GM23338 (cell line): ENCODE measurements at regions not wholly inside any gene's neighbourhood (a gene's known extent, or its start where the extent isn't known, plus 50 kb on each side); places are given as distances from the start of the nearest gene placed in this dataset.

ENCODE experiments used
- ATAC-seq: fragments of 200-7000 bp; cut with Tn5 transposase; 3 replicates; pipeline ENCODE4 v1.9.1; 2020
- DNase-seq: peaks from one replicate; pipeline ENCODE4 v3.0.0-alpha.2; 2015; ENCODE audit warnings: low spot score
- H2AFZ ChIP-seq: fragments of 200-600 bp; sonication (generic); 2 replicates; pipeline ENCODE4 v1.8.0; 2016; ENCODE audit warnings: antibody characterized with exemption, mild to moderate bottlenecking, moderate library complexity
- H3F3A ChIP-seq: fragments of 200-600 bp; sonication (generic); replicated peaks from 2 replicates; pipeline ENCODE4 v1.8.0; 2017; ENCODE audit warnings: antibody characterized with exemption, mixed run types, low read depth
- H3K27ac ChIP-seq: fragments of 200-600 bp; sonication (generic); 2 replicates; pipeline ENCODE4 v1.6.1; 2016; ENCODE audit warnings: low read depth
- H3K27me3 ChIP-seq: fragments of 200-600 bp; sonication (generic); 2 replicates; pipeline ENCODE4 v1.8.0; 2016; ENCODE audit warnings: mild to moderate bottlenecking, mixed run types, moderate library complexity; ENCODE audit not compliant: insufficient read depth
- H3K36me3 ChIP-seq: fragments of 200-600 bp; sonication (generic); 2 replicates; pipeline ENCODE4 v1.8.0; 2016; ENCODE audit warnings: mild to moderate bottlenecking; ENCODE audit not compliant: insufficient read depth
- H3K4me1 ChIP-seq: fragments of 200-600 bp; sonication (generic); 2 replicates; pipeline ENCODE4 v1.8.0; 2016; ENCODE audit warnings: mild to moderate bottlenecking, moderate library complexity; ENCODE audit not compliant: insufficient read depth
- H3K4me2 ChIP-seq: fragments of 200-600 bp; sonication (generic); 2 replicates; pipeline ENCODE4 v1.7.1; 2017; ENCODE audit warnings: mixed run types
- H3K4me3 ChIP-seq: fragments of 200-600 bp; sonication (generic); 2 replicates; pipeline ENCODE4 v1.6.1; 2016; ENCODE audit warnings: mixed run types
- H3K79me2 ChIP-seq: fragments of 200-600 bp; sonication (generic); replicated peaks from 2 replicates; pipeline ENCODE4 v1.8.0; 2017; ENCODE audit warnings: mild to moderate bottlenecking; ENCODE audit not compliant: insufficient read depth
- H3K9me2 ChIP-seq: fragments of 200-600 bp; sonication (generic); 2 replicates; pipeline ENCODE4 v1.8.0; 2017; ENCODE audit not compliant: insufficient read depth
- H4K20me1 ChIP-seq: fragments of 200-600 bp; sonication (generic); replicated peaks from 2 replicates; pipeline ENCODE4 v1.8.0; 2017; ENCODE audit warnings: mild to moderate bottlenecking; ENCODE audit not compliant: insufficient read depth
- H3K27ac Mint-ChIP-seq: 2 replicates; pipeline ENCODE4 v1.8.0; 2020; ENCODE audit warnings: inconsistent platforms, mild to moderate bottlenecking, moderate library complexity, mixed read lengths
- H3K27me3 Mint-ChIP-seq: 3 replicates; pipeline ENCODE4 v1.8.0; 2022; ENCODE audit warnings: low read depth, mild to moderate bottlenecking, moderate library complexity, mixed read lengths, inconsistent platforms; ENCODE audit not compliant: insufficient read depth, poor library complexity
- H3K36me3 Mint-ChIP-seq: 3 replicates; pipeline ENCODE4 v1.8.0; 2021; ENCODE audit warnings: low read depth, mild to moderate bottlenecking, inconsistent platforms, moderate library complexity, mixed read lengths
- H3K4me1 Mint-ChIP-seq: 3 replicates; pipeline ENCODE4 v1.8.0; 2020; ENCODE audit warnings: mild to moderate bottlenecking, inconsistent platforms, mixed read lengths
- H3K4me3 Mint-ChIP-seq: 3 replicates; pipeline ENCODE4 v1.8.0; 2021; ENCODE audit warnings: moderate library complexity, mild to moderate bottlenecking, inconsistent platforms, mixed read lengths
- H3K9me3 Mint-ChIP-seq: 3 replicates; pipeline ENCODE4 v1.8.0; 2020; ENCODE audit warnings: moderate library complexity, mild to moderate bottlenecking, inconsistent platforms, mixed read lengths
- EZH2 ChIP-seq: fragments of 200-600 bp; sonication (generic); IDR thresholded peaks from one replicate; pipeline ENCODE4 v1.8.0; 2017; ENCODE audit warnings: antibody characterized with exemption, mild to moderate bottlenecking, low read depth; ENCODE audit not compliant: unreplicated experiment
- EZH2phosphoT487 ChIP-seq: fragments of 200-600 bp; sonication (generic); IDR thresholded peaks from one replicate; pipeline ENCODE4 v1.8.1; 2018; ENCODE audit warnings: antibody characterized with exemption; ENCODE audit not compliant: unreplicated experiment
- JUNB ChIP-seq: IDR thresholded peaks from one replicate; pipeline ENCODE4 v1.6.1; 2016; ENCODE audit warnings: antibody characterized with exemption; ENCODE audit not compliant: unreplicated experiment
- NANOG ChIP-seq: IDR thresholded peaks from 2 replicates; pipeline ENCODE4 v1.6.1; 2016; ENCODE audit warnings: antibody characterized with exemption, borderline replicate concordance
- TF ChIP-seq, protein P1 (sequence below), 2 experiments: fragments of 200-600 bp in 1 of 2; sonication (generic) in 1 of 2; conservative IDR thresholded peaks; 2 replicates each; pipeline versions ENCODE4 v1.5.1 to v1.6.1; 2016 to 2017; ENCODE audit warnings: antibody characterized with exemption in 2 of 2, low read depth in 2 of 2, mild to moderate bottlenecking in 2 of 2, moderate library complexity in 1 of 2
- TF ChIP-seq, protein P2 (sequence below): IDR thresholded peaks from one replicate; pipeline ENCODE4 v1.6.1; 2018; ENCODE audit warnings: antibody characterized with exemption; ENCODE audit not compliant: unreplicated experiment
- TF ChIP-seq, protein P3 (sequence below): fragments of 250-450 bp; sonication (Bioruptor Pico); IDR thresholded peaks from 2 replicates; pipeline ENCODE4 v1.5.0; 2020; ENCODE audit warnings: mild to moderate bottlenecking, moderate library complexity

DNA sequence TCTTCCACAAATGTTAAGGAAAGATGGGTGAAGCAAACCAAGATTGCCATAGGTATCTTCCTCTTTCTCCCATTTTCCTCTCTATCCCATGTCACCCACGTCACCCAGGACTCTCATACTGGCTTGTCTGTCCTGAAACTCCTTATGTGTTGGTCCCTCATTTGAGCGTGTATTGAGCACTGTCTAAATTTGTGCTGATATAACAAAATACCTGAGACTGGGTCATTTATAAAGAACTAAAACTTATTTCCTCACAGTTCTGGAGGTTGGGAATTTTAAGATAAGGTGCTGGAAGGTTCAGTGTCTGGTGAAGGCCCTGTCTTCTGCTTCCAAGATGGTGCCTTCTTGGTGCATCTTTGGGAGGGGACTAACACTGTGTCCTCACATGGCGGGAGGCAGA is 186.9 kb upstream of the SLC24A5 start:
- H3K4me3 Mint-ChIP-seq = no peak overlapping the region
- no peak for ATAC-seq

More for the DNA sequence above, 186.9 kb upstream of the SLC24A5 start:
- Mint-ChIP-seq H3K4me1 (peaks cover 6% of the 10 kb centered on the region; the same call in 2 of the 3 replicates), H3K27ac (no peak overlapping the region), H3K9me3 (no peaks in the 10 kb centered on the region), H3K27me3 (no peaks in the 10 kb centered on the region), H3K36me3 (no peaks in the 10 kb centered on the region)
- H3K36me3 ChIP-seq = no peaks in the 10 kb centered on the region
- no peak overlapping the region for H2AFZ ChIP-seq
- peaks cover 4% of the 10 kb centered on the region; the same call in 1 of the 2 replicates for H3K9me2 ChIP-seq
- no peaks in the 10 kb centered on the region for H3F3A ChIP-seq
- H3K27me3 ChIP-seq = no peaks in the 10 kb centered on the region
- DNase-seq = no peak
- no peaks in the 10 kb centered on the region for H3K4me1 ChIP-seq
- TF ChIP-seq, protein P1, sequence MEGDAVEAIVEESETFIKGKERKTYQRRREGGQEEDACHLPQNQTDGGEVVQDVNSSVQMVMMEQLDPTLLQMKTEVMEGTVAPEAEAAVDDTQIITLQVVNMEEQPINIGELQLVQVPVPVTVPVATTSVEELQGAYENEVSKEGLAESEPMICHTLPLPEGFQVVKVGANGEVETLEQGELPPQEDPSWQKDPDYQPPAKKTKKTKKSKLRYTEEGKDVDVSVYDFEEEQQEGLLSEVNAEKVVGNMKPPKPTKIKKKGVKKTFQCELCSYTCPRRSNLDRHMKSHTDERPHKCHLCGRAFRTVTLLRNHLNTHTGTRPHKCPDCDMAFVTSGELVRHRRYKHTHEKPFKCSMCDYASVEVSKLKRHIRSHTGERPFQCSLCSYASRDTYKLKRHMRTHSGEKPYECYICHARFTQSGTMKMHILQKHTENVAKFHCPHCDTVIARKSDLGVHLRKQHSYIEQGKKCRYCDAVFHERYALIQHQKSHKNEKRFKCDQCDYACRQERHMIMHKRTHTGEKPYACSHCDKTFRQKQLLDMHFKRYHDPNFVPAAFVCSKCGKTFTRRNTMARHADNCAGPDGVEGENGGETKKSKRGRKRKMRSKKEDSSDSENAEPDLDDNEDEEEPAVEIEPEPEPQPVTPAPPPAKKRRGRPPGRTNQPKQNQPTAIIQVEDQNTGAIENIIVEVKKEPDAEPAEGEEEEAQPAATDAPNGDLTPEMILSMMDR (conservative IDR thresholded peaks at IDR 0.05; ENCODE audit: low read depth in 2 of 2) = no peak
- TF ChIP-seq NANOG (no peak), EZH2phosphoT487 (no peak), JUNB (no peak), EZH2 (no peak)
- TF ChIP-seq, protein P2, sequence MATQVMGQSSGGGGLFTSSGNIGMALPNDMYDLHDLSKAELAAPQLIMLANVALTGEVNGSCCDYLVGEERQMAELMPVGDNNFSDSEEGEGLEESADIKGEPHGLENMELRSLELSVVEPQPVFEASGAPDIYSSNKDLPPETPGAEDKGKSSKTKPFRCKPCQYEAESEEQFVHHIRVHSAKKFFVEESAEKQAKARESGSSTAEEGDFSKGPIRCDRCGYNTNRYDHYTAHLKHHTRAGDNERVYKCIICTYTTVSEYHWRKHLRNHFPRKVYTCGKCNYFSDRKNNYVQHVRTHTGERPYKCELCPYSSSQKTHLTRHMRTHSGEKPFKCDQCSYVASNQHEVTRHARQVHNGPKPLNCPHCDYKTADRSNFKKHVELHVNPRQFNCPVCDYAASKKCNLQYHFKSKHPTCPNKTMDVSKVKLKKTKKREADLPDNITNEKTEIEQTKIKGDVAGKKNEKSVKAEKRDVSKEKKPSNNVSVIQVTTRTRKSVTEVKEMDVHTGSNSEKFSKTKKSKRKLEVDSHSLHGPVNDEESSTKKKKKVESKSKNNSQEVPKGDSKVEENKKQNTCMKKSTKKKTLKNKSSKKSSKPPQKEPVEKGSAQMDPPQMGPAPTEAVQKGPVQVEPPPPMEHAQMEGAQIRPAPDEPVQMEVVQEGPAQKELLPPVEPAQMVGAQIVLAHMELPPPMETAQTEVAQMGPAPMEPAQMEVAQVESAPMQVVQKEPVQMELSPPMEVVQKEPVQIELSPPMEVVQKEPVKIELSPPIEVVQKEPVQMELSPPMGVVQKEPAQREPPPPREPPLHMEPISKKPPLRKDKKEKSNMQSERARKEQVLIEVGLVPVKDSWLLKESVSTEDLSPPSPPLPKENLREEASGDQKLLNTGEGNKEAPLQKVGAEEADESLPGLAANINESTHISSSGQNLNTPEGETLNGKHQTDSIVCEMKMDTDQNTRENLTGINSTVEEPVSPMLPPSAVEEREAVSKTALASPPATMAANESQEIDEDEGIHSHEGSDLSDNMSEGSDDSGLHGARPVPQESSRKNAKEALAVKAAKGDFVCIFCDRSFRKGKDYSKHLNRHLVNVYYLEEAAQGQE = no peak
- TF ChIP-seq, protein P3, sequence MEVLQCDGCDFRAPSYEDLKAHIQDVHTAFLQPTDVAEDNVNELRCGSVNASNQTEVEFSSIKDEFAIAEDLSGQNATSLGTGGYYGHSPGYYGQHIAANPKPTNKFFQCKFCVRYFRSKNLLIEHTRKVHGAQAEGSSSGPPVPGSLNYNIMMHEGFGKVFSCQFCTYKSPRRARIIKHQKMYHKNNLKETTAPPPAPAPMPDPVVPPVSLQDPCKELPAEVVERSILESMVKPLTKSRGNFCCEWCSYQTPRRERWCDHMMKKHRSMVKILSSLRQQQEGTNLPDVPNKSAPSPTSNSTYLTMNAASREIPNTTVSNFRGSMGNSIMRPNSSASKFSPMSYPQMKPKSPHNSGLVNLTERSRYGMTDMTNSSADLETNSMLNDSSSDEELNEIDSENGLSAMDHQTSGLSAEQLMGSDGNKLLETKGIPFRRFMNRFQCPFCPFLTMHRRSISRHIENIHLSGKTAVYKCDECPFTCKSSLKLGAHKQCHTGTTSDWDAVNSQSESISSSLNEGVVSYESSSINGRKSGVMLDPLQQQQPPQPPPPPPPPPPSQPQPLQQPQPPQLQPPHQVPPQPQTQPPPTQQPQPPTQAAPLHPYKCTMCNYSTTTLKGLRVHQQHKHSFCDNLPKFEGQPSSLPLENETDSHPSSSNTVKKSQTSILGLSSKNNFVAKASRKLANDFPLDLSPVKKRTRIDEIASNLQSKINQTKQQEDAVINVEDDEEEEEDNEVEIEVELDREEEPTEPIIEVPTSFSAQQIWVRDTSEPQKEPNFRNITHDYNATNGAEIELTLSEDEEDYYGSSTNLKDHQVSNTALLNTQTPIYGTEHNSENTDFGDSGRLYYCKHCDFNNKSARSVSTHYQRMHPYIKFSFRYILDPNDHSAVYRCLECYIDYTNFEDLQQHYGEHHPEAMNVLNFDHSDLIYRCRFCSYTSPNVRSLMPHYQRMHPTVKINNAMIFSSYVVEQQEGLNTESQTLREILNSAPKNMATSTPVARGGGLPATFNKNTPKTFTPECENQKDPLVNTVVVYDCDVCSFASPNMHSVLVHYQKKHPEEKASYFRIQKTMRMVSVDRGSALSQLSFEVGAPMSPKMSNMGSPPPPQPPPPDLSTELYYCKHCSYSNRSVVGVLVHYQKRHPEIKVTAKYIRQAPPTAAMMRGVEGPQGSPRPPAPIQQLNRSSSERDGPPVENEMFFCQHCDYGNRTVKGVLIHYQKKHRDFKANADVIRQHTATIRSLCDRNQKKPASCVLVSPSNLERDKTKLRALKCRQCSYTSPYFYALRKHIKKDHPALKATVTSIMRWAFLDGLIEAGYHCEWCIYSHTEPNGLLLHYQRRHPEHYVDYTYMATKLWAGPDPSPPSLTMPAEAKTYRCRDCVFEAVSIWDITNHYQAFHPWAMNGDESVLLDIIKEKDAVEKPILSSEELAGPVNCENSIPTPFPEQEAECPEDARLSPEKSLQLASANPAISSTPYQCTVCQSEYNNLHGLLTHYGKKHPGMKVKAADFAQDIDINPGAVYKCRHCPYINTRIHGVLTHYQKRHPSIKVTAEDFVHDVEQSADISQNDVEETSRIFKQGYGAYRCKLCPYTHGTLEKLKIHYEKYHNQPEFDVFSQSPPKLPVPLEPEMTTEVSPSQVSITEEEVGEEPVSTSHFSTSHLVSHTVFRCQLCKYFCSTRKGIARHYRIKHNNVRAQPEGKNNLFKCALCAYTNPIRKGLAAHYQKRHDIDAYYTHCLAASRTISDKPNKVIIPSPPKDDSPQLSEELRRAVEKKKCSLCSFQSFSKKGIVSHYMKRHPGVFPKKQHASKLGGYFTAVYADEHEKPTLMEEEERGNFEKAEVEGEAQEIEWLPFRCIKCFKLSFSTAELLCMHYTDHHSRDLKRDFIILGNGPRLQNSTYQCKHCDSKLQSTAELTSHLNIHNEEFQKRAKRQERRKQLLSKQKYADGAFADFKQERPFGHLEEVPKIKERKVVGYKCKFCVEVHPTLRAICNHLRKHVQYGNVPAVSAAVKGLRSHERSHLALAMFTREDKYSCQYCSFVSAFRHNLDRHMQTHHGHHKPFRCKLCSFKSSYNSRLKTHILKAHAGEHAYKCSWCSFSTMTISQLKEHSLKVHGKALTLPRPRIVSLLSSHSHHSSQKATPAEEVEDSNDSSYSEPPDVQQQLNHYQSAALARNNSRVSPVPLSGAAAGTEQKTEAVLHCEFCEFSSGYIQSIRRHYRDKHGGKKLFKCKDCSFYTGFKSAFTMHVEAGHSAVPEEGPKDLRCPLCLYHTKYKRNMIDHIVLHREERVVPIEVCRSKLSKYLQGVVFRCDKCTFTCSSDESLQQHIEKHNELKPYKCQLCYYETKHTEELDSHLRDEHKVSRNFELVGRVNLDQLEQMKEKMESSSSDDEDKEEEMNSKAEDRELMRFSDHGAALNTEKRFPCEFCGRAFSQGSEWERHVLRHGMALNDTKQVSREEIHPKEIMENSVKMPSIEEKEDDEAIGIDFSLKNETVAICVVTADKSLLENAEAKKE = no peak
- no peaks in the 10 kb centered on the region for H4K20me1 ChIP-seq
- no peak overlapping the region for H3K27ac ChIP-seq
- no peak overlapping the region for H3K4me2 ChIP-seq
- no peak overlapping the region for H3K4me3 ChIP-seq
- no peaks in the 10 kb centered on the region for H3K79me2 ChIP-seq
